NOMO-1 treated with DMSO at 0.1 percent for 48 hours (cell line): ENCODE measurements at regions not wholly inside any gene's neighbourhood (a gene's known extent, or its start where the extent isn't known, plus 50 kb on each side); places are given as distances from the start of the nearest gene placed in this dataset.

ENCODE experiments used
- DNase-seq: peaks from one replicate; lab custom pipeline; 2025; ENCODE audit not compliant: unreplicated experiment; lab: John Stamatoyannopoulos, UW

GRCh38 chr4:122514671-122515070 lies 58.1 kb upstream of the IL2 start:
- no peak for DNase-seq

- DNase-seq: no peak
These were observed 55.9 kb upstream of the IL2 start for GRCh38 chr4:122512430-122512829.

- peak; percentile 67 for DNase-seq
These were observed 51.6 kb upstream of the IL2 start for GRCh38 chr4:122508083-122508482.
